GM12891 (cell line): ENCODE measurements at regions not wholly inside any gene's neighbourhood (a gene's known extent, or its start where the extent isn't known, plus 50 kb on each side); places are given as distances from the start of the nearest gene placed in this dataset.
"Not testable (repeated sequence)": the region's sequence is repeated elsewhere in the genome, so short reads cannot be mapped to it uniquely, and the experiment has no call there.

ENCODE experiments used
- DNase-seq: peaks from one replicate; pipeline ENCODE4 v3.0.0; 2011; ENCODE audit warnings: low spot score; ENCODE audit not compliant: insufficient read length
- FAIRE-seq: peaks from 2 replicates; lab custom pipeline; 2011; peaks lifted over from hg19 to GRCh38; lab: Jason Lieb, UNC
- PAX5 ChIP-seq: IDR thresholded peaks from 2 replicates; pipeline ENCODE4 v1.6.1; 2011; ENCODE audit warnings: low read length, moderate library complexity, mild to moderate bottlenecking; ENCODE audit not compliant: insufficient read depth, severe bottlenecking
- POLR2A ChIP-seq: IDR thresholded peaks from 2 replicates; pipeline ENCODE4 v1.6.1; 2011; ENCODE audit warnings: low read depth, low read length, control low read depth
- POLR2AphosphoS5 ChIP-seq: IDR thresholded peaks from 2 replicates; pipeline ENCODE4 v1.6.1; 2011; ENCODE audit warnings: low read depth, low read length, control low read depth
- POU2F2 ChIP-seq: IDR thresholded peaks from 2 replicates; pipeline ENCODE4 v1.6.1; 2011; ENCODE audit warnings: low read depth, mild to moderate bottlenecking, control low read depth, low read length, moderate library complexity
- SPI1 ChIP-seq: IDR thresholded peaks from 2 replicates; pipeline ENCODE4 v1.6.1; 2011; ENCODE audit warnings: low read depth, low read length, control low read depth
- TAF1 ChIP-seq: IDR thresholded peaks from 2 replicates; pipeline ENCODE4 v1.6.1; 2011; ENCODE audit warnings: low read depth, low read length, control low read depth

DNA sequence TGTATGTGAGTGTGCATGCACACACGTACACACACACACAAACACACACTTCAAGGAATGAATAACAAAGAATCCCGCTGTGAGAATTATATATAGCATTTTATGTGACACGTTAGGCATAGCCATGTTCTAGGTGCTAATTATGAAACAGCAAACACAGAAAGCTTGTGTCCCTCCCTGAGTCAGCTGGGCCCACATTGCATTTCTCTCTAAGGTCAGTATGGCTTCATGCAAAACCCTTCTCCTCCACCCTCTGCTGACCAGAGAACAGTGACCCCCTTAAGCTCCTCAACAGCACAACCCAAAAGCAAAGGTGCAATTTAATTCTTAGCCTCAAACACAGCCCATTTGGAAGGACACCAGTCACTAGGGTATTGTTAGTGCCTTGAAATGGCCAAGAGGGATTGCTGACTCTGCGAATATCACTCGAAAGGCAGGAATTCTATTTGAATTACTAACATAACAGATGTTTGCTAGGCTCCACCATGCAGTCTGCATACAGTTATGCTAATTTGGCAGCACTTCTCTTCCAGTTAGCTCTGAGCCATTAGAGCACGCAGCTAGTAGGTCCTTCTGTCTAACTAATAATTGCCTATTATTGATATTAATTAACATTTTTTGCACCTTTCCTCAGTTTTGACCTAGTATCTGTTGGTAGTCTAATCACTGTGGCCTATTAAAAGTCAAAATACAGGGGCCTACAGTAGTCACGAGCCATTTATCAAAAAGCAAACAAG lies 149.0 kb downstream of the LNPK start:
- TF ChIP-seq POLR2A (no peak), POLR2AphosphoS5 (no peak), TAF1 (no peak), PAX5 (no peak), SPI1 (no peak), POU2F2 (no peak)
- no peak for FAIRE-seq
- no peak for DNase-seq

DNA sequence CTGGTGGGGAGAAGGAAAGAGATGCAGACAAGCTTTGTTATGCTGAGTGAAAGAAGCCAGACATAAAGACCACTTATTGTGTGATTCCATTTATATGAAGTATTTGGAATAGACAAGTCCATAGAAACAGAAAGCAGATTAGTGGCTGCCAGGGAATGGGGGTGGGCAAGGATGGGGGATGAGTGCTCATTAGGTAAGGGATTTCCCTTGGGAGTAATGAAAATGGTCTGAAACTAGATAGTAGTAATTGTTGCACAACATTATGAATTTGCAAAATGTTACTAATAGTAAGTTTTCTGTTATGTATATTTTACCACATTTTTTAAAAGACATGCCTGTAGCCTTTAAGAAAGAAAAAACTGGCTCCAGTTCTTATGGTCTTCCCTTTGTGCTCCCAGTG lies 154.9 kb downstream of the LNPK start:
- no peak for TF ChIP-seq SPI1
- no peak for TF ChIP-seq TAF1
- TF ChIP-seq PAX5, result no peak
- no peak for TF ChIP-seq POU2F2
- TF ChIP-seq POLR2A, result no peak
- TF ChIP-seq POLR2AphosphoS5, result no peak
- DNase-seq (no peak), FAIRE-seq (no peak)

- TF ChIP-seq POLR2AphosphoS5 (no peak), POLR2A (no peak), SPI1 (no peak), TAF1 (no peak), PAX5 (no peak), POU2F2 (no peak)
- FAIRE-seq, result no peak
- no peak for DNase-seq
Measured at GRCh38 chr2:175844169-175844568, 157.9 kb downstream of the LNPK start.

GRCh38 chr2:175843625-175844024 lies 158.4 kb downstream of the LNPK start:
- FAIRE-seq (no peak), DNase-seq (no peak)
- TF ChIP-seq TAF1 (no peak), PAX5 (no peak), POLR2AphosphoS5 (no peak), POLR2A (no peak)

- DNase-seq, result no peak
- no peak for FAIRE-seq
- TF ChIP-seq POLR2A (no peak), PAX5 (no peak), POU2F2 (no peak), SPI1 (no peak), POLR2AphosphoS5 (no peak), TAF1 (no peak)
Measured at GRCh38 chr2:175842996-175843395, 159.1 kb downstream of the LNPK start.

DNA sequence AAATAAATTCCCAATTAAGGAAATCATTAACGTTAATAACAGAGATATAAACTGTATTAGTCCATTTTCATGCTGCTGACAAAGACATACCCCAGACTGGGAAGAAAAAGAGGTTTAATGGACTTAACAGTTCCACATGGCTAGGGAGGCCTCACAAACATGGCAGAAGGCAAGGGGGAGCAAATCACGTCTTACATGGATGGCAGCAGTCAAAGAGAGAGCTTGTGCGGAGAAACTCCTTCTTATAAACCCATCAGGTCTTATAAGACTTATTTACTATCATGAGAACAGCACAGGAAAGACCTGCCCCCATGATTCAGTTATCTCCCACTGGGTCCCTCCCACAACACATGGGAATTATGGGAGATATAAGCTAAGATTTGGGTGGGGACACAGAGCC lies 161.3 kb downstream of the LNPK start:
- FAIRE-seq, DNase-seq: not testable (repeated sequence)

GRCh38 chr2:175840256-175840655 lies 161.8 kb downstream of the LNPK start:
- DNase-seq (no peak), FAIRE-seq (no peak)
- no peak for TF ChIP-seq PAX5

- TF ChIP-seq TAF1 (no peak), PAX5 (no peak), POLR2AphosphoS5 (no peak), POLR2A (no peak), SPI1 (no peak), POU2F2 (no peak)
- FAIRE-seq (no peak), DNase-seq (no peak)
Measured at GRCh38 chr2:175838979-175839378, 163.1 kb downstream of the LNPK start.

- TF ChIP-seq TAF1, result no peak
- no peak for TF ChIP-seq POLR2A
- no peak for TF ChIP-seq PAX5
- no peak for TF ChIP-seq POU2F2
- TF ChIP-seq POLR2AphosphoS5, result no peak
- no peak for TF ChIP-seq SPI1
- no peak for FAIRE-seq
- no peak for DNase-seq
Measured at GRCh38 chr2:175837046-175837445, 165.0 kb downstream of the LNPK start.

- DNase-seq (no peak), FAIRE-seq (no peak)
- TF ChIP-seq POLR2A (no peak), POLR2AphosphoS5 (no peak), TAF1 (no peak), PAX5 (no peak), SPI1 (no peak), POU2F2 (no peak)
Measured at GRCh38 chr2:175836361-175836760, 165.7 kb downstream of the LNPK start.

GRCh38 chr2:175834477-175834876 lies 167.6 kb downstream of the LNPK start:
- DNase-seq (no peak), FAIRE-seq (no peak)
- TF ChIP-seq TAF1, result no peak
- no peak for TF ChIP-seq POLR2AphosphoS5
- TF ChIP-seq PAX5, result no peak
- TF ChIP-seq POU2F2, result no peak
